ENCODE measurements at regions not wholly inside any gene's neighbourhood (a gene's known extent, or its start where the extent isn't known, plus 50 kb on each side); places are given as distances from the start of the nearest gene placed in this dataset.

DNA sequence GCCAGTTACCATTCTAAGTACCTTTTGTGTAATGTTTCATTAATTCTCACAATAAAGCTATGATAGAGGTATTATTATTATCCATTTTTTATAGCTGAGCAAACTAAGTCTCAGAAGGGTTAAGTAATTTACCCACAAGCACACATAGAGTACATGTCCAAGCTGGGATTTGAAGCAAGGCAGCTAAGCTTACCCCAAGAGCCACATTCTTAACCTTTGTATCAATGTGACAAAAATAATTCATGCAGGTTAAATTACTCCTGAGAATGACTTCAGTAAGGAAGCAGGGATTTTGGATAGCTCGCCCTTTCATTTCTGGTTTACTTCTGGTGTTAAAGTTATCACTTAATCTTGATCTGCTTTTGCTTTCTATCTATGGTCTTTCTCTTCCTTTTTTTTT lies 141.9 kb downstream of the ACTBL2 start:
- no peak for TF ChIP-seq POLR2A (IDR thresholded peaks at IDR 0.05)
- TF ChIP-seq, protein P1, sequence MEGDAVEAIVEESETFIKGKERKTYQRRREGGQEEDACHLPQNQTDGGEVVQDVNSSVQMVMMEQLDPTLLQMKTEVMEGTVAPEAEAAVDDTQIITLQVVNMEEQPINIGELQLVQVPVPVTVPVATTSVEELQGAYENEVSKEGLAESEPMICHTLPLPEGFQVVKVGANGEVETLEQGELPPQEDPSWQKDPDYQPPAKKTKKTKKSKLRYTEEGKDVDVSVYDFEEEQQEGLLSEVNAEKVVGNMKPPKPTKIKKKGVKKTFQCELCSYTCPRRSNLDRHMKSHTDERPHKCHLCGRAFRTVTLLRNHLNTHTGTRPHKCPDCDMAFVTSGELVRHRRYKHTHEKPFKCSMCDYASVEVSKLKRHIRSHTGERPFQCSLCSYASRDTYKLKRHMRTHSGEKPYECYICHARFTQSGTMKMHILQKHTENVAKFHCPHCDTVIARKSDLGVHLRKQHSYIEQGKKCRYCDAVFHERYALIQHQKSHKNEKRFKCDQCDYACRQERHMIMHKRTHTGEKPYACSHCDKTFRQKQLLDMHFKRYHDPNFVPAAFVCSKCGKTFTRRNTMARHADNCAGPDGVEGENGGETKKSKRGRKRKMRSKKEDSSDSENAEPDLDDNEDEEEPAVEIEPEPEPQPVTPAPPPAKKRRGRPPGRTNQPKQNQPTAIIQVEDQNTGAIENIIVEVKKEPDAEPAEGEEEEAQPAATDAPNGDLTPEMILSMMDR (IDR thresholded peaks at IDR 0.05): no peak
